Fibroblast of upper back skin (primary cell): ENCODE measurements at regions not wholly inside any gene's neighbourhood (a gene's known extent, or its start where the extent isn't known, plus 50 kb on each side); places are given as distances from the start of the nearest gene placed in this dataset.
"Not testable (repeated sequence)": the region's sequence is repeated elsewhere in the genome, so short reads cannot be mapped to it uniquely, and the experiment has no call there.

Source experiments
- DNase-seq: peaks from one replicate; pipeline ENCODE4 v3.0.0-alpha.2; 2013

DNA sequence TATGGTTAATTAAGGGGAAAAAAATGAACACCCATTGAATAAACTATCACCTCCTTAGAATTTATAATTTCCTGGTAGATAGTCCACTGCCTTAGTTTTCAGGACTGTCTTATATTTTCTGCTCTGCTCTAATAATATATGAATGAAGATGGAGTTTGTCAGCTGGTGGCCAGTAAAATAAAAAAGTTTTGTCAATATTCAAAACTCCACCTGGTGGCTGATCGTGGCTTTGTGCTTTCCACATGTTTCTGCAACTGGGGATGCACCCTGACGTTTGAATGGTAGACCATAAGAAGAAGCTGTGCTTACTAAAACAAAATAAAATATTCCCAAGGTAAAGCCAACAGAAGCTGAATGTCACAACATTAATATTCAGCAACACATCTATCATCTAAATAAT lies 286.6 kb upstream of the IZUMO3 start:
- DNase-seq = peak; percentile 0

DNA sequence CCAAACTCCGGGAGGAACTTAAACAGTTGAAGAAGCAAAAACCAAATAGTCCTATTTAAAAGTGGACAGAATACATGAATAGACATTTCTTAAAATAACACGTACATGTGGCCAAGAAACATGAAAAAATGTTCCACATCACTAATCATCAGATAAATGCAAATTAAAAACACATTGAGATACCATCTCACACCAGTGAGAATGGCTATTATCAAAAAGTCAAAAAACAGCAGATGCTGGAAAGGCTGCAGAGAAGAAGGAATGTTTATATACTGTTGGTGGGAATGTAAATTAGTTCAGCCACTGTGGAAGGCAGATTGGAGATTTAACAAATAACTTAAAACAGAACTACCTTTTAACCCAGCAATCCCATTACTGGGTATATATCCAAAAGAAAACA lies 283.0 kb upstream of the IZUMO3 start:
- DNase-seq = no peak

DNA sequence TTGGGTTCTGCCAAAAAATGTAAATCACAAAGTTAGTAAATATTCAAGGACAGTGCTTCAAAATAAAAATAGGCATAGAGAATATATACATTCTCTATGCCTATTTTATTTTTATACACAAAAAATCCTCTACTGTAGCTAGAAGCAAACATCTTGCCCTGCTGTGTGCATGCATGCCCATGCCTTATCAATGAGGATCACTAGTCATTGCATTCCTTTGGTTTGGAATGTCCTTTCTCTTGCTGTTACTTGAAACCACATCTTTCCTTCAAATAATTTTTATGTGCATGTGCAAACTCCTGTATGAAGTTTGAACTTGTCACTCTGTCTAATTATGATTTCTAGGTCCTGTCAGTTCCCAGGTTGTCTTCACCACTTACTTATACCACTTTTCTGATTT lies 278.9 kb upstream of the IZUMO3 start:
- no peak for DNase-seq

DNA sequence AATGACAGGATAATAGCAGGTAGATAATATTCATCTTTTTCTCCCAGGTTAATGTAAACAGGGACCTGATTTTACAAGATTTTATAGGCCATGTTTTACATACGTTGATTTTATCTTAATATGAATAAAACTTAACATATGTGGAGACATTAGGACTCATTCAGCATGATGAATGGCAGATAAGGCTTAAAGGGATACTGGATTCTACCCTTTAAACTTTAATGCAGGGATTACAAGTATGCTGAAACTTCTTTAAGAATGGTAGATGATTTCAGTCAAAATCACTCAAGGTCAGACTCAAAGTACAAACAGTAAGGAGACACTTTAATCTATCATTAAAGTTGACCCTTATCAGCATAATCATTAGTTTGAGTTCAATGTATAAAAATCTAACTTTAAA lies 274.5 kb upstream of the IZUMO3 start:
- DNase-seq = no peak

DNA sequence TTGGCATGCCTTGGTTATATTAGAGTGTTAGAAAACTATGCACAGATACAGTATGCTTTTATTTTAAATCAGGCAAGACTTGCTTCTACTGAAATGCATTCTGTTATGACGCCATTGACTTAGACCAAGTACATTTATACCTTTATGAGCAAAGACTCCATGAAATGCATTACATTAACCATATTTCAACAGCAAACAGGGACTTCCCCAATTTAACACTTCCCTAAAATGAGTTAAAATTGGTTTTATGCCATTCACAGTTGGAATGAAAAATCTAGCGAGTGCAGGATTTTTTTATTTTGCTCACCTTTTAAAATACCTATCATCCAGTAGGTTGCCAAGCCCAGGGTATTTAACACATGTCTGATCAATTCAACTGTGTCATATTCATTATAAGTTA lies 272.1 kb upstream of the IZUMO3 start:
- DNase-seq = no peak

DNA sequence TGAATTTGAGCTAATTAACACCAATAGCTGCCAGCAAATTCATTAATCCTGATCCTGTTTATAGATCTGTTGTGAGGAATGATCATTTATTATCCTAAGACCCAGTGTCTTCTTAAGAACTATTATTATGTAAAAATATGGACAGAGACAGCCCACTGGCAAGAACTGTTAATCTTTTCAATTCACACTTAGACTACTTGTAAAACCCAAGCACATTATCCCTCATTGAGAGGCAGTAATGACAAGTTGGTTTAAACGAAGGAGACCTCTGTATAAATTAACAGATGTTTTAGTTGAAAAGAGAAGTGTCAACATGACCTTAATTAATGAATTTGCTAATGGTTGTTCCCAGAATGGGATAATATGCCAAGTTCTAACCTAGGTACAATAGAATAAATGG lies 270.3 kb upstream of the IZUMO3 start:
- no peak for DNase-seq

DNA sequence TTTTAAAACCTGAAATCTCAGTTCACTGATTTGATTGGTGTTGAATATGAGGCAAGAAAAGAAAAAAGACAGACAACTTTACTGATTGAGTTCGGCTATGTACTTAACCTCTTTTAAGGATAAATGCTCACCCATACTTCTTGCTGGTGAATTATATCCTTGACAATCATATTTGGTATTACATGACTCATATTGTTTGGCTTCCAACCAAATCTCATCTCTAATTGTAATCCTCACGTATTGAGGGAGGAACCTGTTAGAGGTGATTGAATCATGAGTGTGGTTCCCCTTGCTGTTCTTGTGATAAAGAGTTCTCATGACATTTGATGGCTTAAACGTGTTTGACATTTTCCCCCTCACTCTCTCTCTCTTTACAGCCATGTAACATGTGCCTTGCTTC lies 255.6 kb upstream of the IZUMO3 start:
- DNase-seq = no peak

DNA sequence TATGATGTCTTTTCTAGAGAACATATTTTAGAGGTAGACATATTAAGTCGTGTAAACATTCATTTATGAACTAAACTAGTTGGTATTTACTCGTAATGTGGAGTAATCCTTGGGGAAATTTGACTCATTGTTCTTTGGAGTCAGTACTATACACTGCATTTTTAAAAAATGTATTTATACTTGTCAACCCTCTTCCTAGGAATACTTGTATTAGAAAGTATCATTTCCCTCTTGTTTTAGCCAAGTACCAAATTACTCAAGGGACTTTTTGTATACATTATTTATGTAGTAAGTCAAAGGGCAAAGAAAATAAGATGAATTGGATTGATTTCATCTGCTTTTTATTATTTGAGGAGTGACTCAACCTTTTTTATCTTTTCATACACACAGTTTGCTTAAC lies 248.1 kb upstream of the IZUMO3 start:
- peak; percentile 52 for DNase-seq

DNA sequence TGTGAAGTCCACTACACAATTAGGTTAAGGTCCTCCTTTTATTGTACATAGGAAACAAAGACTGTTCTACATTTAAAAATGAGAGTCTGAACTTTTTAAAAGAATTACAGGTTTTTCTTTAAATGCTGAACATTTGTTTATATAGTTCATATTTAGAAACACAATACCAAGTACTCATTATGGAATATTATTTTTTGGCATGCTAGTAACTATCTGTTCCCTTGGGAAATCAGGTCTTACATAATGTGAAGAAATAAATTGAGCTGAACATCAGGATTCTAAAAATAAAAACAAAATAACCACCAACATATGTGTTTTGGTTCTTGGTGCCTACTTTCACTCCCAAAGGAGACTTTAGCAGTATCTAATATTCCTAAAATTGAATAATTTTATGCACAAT lies 230.5 kb upstream of the IZUMO3 start:
- DNase-seq = no peak

DNA sequence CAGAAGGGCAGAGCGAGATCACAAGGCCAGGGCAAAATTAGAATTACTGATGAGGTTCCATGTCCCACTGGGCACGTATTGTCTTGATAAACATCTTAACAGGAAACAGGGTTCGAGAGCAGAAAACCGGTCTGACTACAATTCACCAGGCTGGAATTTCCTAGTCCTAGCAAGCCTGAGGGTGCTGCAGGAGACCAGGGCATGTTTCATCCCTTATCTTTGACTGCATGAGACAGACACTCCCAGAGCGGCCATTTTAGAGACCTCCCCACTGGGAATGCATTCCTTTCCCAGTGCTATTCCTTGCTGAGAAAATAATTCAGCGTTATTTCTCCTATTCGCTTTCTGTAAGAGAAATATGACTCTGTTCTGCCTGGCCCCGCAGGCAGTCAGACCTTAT lies 228.5 kb upstream of the IZUMO3 start:
- not testable (repeated sequence) for DNase-seq

DNA sequence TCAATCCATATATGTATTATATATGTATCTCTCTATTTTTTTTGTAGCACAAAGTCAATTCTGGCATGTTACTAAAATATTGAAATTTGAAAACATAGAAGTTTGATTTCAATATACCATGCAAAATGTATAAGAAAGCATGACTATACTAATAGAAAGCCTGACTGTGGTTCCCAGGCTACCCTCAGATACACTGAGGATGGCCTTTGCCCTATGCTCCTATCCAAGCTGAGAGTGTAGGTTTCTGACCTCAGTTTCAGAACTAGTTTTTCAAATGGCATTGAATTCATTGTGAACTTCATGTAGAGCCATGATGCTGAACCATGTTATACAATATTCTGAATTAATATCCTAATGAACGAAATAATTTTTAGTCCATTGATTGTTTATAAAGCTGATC lies 220.4 kb upstream of the IZUMO3 start:
- DNase-seq = no peak

DNA sequence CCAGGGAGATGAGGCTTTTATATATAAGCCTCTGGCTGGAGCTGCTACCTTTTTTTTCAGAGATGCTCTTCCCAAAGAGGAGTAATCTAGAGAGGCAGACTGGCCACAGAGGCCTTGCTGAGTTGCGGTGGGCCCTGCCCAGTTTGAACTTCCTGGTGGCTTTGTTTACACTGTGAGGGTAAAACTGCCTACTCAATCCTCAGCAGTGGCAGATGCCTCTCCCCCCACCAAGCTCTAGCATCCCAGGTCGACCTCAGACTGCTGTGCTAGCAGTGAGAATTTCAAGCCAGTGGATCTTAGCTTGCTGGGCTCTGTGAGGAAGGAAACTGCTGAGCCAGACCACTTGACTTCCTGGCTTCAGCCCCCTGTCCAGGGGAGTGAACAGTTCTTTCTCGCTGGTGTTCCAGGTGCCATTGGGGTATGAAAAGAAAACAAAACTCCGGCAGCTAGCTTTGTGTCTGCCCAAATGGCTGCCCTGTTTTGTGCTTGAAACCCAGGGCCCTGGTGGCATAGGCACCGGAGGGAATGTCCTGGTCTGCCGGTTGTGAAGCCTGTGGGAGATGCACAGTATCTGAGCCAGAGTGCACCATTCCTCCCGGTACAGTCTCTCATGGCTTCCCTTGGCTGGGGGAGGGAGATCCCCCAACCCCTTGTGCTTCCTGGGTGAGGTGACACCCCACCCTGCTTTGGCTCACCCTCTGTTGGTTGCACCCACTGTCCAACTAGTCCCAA lies 219.5 kb upstream of the IZUMO3 start:
- DNase-seq = no peak

DNA sequence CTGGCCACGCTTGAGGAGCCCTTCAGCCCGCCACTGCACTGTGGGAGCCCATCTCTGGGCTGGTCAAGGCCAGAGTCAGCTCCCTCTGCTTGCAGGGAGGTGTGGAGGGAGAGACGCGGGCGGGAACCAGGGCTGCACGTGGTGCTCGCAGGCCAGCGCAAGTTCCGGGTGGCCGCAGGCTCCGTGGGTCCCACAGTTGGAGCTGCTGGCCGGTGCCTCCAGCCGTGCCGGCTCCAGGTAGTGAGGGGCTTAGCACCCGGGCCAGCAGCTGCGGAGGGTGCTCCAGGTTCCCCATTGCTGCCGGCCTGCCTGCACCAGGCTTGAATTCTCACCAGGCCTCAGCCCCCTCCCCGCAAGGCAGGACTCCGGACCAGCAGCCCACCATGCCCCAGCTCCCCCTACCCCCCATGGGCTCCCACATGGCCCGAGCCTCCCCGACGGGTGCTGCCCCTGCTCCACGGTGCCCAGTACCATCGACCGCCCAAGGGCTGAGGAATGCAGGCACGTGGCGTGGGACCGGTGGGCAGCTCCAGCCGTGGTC lies 192.8 kb upstream of the IZUMO3 start:
- no peak for DNase-seq

DNA sequence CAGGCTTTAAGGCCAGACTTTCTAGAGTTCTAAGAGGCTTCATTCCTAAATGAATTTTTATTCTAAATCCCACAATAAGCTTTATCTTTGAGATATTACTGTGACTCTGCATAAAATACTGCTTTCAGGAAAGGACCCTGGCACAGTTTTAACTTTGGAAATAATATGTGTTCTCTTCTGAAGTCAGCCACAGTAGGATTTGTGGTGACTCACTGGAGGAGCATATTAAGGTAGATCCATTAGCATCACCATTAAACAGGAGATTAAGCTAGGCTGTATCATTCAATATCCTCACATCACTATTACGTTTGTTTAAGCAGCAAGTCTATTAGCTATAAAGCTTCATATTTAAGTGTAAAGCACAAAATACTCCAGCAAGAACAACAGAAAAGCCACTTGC lies 186.1 kb upstream of the IZUMO3 start:
- DNase-seq = no peak

DNA sequence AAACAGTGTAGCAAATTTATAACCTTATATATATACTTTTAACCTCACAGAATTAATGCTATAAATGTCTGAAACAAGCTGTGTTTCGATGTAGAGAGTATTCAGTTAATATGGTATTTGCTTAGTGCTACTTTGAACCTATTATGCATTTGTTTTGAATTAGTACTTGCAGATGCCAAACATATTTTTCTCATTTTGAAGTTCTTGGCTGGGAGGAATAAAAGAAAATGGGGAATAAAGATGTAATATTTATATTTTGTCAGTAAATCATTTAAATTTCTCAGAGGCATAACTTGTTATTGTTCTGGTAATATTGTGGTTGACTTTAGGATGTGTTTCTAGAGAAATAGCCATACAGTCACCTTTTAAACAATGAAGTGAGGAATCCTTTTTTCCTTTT lies 175.9 kb upstream of the IZUMO3 start:
- DNase-seq = no peak

DNA sequence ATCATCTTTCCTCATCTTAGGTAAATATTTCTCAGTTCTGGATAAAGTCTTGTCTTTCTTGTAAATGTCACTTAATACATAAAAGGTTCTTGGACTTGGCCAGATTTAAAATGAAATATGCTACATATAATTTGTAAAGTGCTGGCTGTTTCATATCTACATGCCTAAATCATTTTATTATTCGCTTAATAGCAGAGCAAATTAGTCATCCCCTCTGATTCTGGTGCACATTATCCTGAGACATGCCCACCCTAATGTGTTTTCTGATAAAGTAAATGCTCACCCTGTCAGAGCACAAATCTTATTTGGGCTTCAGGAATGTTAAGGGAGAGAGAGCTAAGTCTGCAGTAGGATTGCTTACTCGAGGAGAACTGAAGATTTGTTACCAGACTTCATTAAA lies 166.5 kb upstream of the IZUMO3 start:
- DNase-seq = no peak

DNA sequence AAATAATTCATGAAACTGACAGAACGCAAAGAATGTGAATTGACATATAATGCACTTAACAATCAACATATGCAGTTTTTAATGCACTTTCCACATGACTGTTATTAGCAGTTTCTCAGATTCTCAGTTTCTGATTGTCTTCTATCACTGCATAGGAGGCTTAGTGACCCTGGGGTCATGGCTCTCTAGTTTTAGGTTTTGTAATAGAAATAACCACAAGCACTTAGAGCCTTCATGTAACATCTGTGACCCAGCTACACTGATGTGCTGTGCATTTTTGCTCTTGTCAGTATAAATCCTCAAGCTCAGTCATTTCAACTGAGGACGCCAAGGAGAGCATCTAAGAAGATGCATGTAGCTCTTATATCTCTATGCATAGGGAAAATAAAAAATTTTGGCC lies 163.1 kb upstream of the IZUMO3 start:
- no peak for DNase-seq

DNA sequence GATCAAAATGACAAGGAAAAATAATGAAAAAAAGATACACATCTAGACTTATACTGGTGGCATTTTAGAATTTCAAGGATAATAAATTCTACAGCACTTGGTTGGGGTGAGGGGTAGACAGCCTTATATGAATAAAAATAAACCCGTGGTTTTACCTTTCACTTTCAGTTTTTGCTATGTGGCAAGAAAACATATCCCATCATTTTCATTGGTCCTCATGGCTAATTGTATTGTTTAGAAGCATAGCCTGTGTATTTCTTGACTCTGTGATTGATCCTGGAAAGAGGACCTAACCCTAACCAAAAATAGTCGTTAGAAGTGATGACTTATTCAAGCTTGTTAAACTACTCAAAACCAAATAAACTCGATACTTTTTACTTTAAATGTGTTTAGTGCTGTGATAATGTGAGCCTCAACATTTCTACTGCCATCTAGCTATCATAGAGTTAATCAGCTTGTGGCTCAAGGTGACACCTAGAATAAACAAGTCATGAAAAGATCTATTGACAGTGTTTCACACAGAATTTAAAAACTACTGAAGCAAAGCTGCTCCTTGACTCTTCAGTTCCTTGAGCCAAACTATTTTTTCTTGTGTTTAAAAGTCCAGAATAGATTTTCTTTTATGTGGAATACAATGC lies 153.3 kb upstream of the IZUMO3 start:
- no peak for DNase-seq

DNA sequence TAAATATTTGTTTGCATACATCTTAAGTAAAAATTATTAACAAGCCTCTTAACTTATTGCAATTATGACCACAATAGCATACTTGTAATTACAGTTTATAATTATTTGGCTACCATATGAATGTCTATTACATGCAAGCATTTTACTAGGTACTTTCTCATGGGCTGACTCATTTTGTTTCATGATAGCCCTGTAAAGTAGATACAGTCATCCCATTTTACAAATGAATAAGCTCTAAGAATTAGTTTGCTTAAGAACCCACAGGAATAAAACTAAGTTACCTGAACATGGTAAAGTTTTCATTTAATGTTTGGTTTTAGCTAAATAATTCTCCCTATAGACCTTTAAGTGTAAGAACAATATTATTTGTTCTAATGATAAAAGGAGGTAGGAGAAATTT lies 126.6 kb upstream of the IZUMO3 start:
- DNase-seq = no peak

DNA sequence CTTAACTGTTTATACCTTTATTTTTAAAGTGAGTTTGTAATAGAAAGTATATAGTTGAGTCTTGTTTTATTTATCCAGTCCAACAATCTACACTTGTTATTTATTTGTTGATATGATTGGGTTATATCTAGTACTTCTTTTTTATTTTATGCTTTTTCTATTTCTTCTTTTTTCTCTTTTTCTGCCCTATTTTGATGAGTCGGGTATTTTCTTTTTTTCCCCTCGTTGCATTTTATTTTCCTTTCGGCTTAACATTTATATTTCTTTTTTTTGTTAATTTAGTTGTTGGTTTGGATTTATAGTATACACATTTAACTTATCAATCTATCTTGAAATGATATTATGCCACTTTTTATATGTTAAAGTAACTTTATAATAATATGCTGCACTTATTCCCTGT lies 111.7 kb upstream of the IZUMO3 start:
- no peak for DNase-seq

DNA sequence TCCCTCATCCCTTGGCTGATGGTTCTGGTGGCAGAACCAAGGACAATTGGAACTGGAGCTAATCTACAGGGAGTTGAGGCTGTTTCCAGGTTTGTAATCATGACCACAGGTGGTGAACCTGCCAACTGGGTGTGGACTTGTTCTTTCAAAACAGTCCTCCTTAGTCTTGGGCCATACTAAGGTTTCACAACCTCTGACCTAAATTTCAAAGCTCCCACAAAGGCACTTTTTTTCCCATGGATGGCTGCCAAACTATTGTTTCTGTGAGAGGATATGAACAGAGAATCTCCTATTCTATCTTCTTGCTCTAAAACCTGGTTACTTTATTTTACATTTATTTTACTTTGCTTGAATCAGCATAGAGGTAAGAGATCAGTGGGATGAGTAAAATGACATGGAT lies 106.5 kb upstream of the IZUMO3 start:
- no peak for DNase-seq

DNA sequence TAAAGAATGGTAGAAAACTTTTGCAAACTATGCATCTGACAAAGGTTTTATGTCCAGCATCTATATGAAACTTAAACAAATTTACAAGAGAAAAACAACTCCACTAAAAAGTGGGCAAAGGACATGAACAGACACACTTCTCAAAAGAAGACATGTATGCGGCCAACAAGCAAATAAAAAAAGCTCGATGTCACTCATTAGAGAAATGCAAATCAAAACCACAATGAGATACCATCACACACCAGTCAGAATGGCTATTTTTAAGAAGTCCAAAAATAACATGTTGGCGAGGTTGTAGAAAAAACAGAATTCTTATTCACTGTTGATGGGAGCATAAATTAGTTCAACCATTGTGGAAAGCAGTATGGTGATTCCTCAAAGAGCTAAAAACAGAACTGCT lies 83.1 kb upstream of the IZUMO3 start:
- not testable (repeated sequence) for DNase-seq

DNA sequence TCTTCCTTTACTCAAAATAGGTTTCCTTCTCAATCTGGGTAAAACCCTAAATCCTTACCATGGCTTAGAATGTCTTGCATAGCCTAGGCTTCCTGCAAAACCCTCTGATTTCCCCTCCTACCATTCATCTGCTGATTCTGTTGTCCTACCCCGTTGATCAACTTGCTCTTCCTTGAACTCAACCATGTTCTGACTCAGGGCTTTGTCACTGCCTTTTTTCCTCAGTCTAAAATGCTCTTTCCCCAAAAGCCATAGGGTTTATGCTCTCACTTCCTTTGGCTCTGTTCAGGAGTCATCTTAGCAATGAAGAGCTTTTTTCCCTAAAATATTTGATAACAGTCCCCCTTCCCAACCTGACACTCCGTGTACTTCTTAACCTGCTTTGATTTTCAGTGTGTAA lies 79.4 kb upstream of the IZUMO3 start:
- no peak for DNase-seq

DNA sequence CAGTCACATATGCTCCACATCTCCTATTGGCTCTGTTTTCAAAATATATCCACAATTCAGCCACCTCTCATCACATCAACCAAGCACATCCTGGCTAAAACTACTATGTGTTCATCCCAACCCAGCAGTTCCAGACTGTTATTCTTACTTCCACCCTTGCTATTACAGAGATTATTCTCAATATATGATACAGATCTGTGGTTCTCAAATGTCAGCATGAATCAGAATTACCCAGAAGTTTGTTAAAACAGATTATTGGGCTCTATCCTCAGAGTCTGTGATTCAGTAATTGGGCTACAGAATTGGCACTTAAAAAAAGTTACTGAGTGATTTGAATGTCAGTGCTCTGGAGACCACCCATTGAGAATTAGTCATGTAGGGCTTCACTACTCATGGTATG lies 78.8 kb upstream of the IZUMO3 start:
- peak; percentile 72 for DNase-seq

DNA sequence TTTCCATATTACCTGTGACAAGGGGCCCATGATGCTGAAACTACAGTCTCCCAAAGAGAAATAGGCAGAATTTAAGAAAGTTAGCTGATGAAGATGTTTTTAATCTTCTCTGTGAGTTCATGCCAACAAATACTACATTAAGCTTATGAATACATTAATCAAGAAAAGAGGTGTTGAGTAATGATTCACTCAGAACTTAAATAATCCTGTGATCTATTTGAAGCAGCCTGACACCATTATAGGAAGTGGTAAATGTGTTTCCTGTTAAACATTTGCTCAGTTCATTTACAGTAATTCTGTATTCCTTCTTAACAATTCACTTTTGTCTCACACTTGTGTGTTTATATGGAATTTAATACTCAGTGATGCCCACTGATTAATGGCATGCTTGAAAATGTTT lies 75.0 kb upstream of the IZUMO3 start:
- peak; percentile 47 for DNase-seq
